Hepatocyte (in vitro differentiated cells): ENCODE measurements at regions not wholly inside any gene's neighbourhood (a gene's known extent, or its start where the extent isn't known, plus 50 kb on each side); places are given as distances from the start of the nearest gene placed in this dataset.

Experiments used
- DNase-seq: peaks from one replicate; pipeline ENCODE4 v3.0.0-alpha.2; 2016; ENCODE audit warnings: low spot score
- H2AFZ ChIP-seq: fragments of 200-600 bp; sonication (generic); 2 replicates; pipeline ENCODE4 v1.6.0; 2016; ENCODE audit warnings: antibody characterized with exemption, mild to moderate bottlenecking
- H3K27ac ChIP-seq: fragments of 200-600 bp; sonication (generic); 2 replicates; pipeline ENCODE4 v1.5.1; 2016; ENCODE audit warnings: mild to moderate bottlenecking
- H3K27me3 ChIP-seq: fragments of 200-600 bp; sonication (generic); 2 replicates; pipeline ENCODE4 v1.6.1; 2016
- H3K36me3 ChIP-seq: fragments of 200-600 bp; sonication (generic); replicated peaks from 2 replicates; pipeline ENCODE4 v1.5.1; 2016; ENCODE audit warnings: low read depth; ENCODE audit not compliant: insufficient read depth
- H3K4me1 ChIP-seq: fragments of 200-600 bp; sonication (generic); 2 replicates; pipeline ENCODE4 v1.5.1; 2016; ENCODE audit warnings: mild to moderate bottlenecking, moderate library complexity; ENCODE audit not compliant: insufficient read depth
- H3K4me2 ChIP-seq: fragments of 200-600 bp; sonication (generic); 2 replicates; pipeline ENCODE4 v1.6.0; 2016
- H3K4me3 ChIP-seq: fragments of 200-600 bp; sonication (generic); 2 replicates; pipeline ENCODE4 v1.5.1; 2016; ENCODE audit warnings: mild to moderate bottlenecking
- H3K79me2 ChIP-seq: fragments of 200-600 bp; sonication (generic); 2 replicates; pipeline ENCODE4 v1.6.0; 2017; ENCODE audit warnings: mild to moderate bottlenecking
- H3K9me2 ChIP-seq: fragments of 200-600 bp; sonication (generic); replicated peaks from 2 replicates; pipeline ENCODE4 v1.6.0; 2017; ENCODE audit warnings: mild to moderate bottlenecking; ENCODE audit not compliant: insufficient read depth
- H3K9me3 ChIP-seq: fragments of 200-600 bp; sonication (generic); 2 replicates; pipeline ENCODE4 v1.5.1; 2016; ENCODE audit warnings: low read depth, mild to moderate bottlenecking
- H4K20me1 ChIP-seq: fragments of 200-600 bp; sonication (generic); 2 replicates; pipeline ENCODE4 v1.6.0; 2016; ENCODE audit warnings: mild to moderate bottlenecking; ENCODE audit not compliant: insufficient read depth, poor library complexity, severe bottlenecking
- EZH2 ChIP-seq: fragments of 200-600 bp; sonication (generic); IDR thresholded peaks from 2 replicates; pipeline ENCODE4 v1.6.1; 2016; ENCODE audit warnings: antibody characterized with exemption, mild to moderate bottlenecking, borderline replicate concordance
- EZH2phosphoT487 ChIP-seq: fragments of 200-600 bp; sonication (generic); IDR thresholded peaks from one replicate; pipeline ENCODE4 v1.6.1; 2018; ENCODE audit warnings: antibody characterized with exemption, mild to moderate bottlenecking, low read depth, moderate library complexity; ENCODE audit not compliant: unreplicated experiment, severe bottlenecking
- WGBS: methylation state at CpG from one replicate; pipeline ENCODE4 v1.1.6; 2016; ENCODE audit warnings: low lambda C conversion rate; ENCODE audit errors: missing lambda C conversion rate; 5-methylcytosine and 5-hydroxymethylcytosine counted together
- TF ChIP-seq, protein P1 (sequence below): fragments of 200-600 bp; sonication (generic); IDR thresholded peaks from 2 replicates; pipeline ENCODE4 v1.5.1; 2016; ENCODE audit warnings: antibody characterized with exemption, mild to moderate bottlenecking; ENCODE audit not compliant: poor library complexity

DNA sequence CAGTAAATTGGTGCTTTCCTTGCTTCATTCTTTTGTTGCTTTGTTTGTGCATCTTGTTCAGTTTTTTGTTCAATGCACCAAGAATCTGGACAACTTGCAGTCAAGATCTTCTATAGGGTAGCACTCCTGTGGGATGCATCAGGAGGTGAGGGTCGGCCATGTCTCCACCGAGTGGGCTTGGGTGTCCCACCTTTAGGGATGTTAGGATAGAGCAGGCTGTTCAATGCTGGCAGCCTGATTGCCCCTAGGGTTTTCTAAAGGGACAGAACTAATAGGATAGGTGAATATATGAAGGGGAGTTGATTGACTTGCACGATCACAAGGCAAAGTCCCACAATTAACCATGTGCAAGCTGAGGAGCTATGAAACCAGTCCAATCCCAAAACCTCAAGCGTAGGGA is 109.9 kb downstream of the GLRX3 start:
- 97% methylated on average over 4 of the region's 4 CpGs for WGBS
- no peak overlapping the region for H2AFZ ChIP-seq
- H3K79me2 ChIP-seq = no peaks in the 10 kb centered on the region
- H3K4me1 ChIP-seq = no peaks in the 10 kb centered on the region
- no peaks in the 10 kb centered on the region for H3K27me3 ChIP-seq
- H4K20me1 ChIP-seq = no peaks in the 10 kb centered on the region
- no peaks in the 10 kb centered on the region for H3K9me2 ChIP-seq
- H3K4me2 ChIP-seq = no peak overlapping the region
- H3K9me3 ChIP-seq = no peaks in the 10 kb centered on the region
- no peak for DNase-seq
- no peak overlapping the region for H3K27ac ChIP-seq
- TF ChIP-seq, protein P1, sequence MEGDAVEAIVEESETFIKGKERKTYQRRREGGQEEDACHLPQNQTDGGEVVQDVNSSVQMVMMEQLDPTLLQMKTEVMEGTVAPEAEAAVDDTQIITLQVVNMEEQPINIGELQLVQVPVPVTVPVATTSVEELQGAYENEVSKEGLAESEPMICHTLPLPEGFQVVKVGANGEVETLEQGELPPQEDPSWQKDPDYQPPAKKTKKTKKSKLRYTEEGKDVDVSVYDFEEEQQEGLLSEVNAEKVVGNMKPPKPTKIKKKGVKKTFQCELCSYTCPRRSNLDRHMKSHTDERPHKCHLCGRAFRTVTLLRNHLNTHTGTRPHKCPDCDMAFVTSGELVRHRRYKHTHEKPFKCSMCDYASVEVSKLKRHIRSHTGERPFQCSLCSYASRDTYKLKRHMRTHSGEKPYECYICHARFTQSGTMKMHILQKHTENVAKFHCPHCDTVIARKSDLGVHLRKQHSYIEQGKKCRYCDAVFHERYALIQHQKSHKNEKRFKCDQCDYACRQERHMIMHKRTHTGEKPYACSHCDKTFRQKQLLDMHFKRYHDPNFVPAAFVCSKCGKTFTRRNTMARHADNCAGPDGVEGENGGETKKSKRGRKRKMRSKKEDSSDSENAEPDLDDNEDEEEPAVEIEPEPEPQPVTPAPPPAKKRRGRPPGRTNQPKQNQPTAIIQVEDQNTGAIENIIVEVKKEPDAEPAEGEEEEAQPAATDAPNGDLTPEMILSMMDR = no peak
- no peak for TF ChIP-seq EZH2
- no peak overlapping the region for H3K4me3 ChIP-seq
- H3K36me3 ChIP-seq = no peaks in the 10 kb centered on the region

DNA sequence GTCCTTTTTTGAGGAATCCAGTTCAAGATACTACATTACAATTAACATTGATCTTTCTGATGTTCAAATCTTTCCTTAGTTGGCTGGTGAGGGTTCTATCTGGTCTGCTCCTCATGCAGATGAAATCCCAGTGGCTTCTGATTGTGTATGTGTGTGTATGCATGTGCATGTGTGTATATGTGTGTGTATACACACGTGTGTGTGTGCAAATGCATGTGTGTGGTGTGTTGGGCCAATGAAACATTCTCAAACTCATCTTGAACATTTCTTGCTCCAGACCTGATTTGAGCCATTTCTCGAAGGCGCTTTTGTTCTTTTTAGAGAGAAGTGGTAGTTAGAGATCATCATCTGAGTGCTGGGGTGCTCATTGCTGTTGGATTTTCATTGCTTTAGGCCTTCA is 113.9 kb downstream of the GLRX3 start:
- no peak overlapping the region for H3K27ac ChIP-seq
- H3K27me3 ChIP-seq = no peaks in the 10 kb centered on the region
- 81% methylated on average over 3 of the region's 3 CpGs for WGBS
- no peak overlapping the region for H3K4me2 ChIP-seq
- H3K9me2 ChIP-seq = no peaks in the 10 kb centered on the region
- TF ChIP-seq, protein P1 = no peak
- no peak for TF ChIP-seq EZH2phosphoT487
- no peak for TF ChIP-seq EZH2
- H2AFZ ChIP-seq = no peak overlapping the region
- no peak overlapping the region for H3K4me3 ChIP-seq
- no peaks in the 10 kb centered on the region for H3K36me3 ChIP-seq
- no peaks in the 10 kb centered on the region for H3K4me1 ChIP-seq
- H4K20me1 ChIP-seq = no peaks in the 10 kb centered on the region
- no peaks in the 10 kb centered on the region for H3K9me3 ChIP-seq
- DNase-seq = no peak
- H3K79me2 ChIP-seq = no peaks in the 10 kb centered on the region

DNA sequence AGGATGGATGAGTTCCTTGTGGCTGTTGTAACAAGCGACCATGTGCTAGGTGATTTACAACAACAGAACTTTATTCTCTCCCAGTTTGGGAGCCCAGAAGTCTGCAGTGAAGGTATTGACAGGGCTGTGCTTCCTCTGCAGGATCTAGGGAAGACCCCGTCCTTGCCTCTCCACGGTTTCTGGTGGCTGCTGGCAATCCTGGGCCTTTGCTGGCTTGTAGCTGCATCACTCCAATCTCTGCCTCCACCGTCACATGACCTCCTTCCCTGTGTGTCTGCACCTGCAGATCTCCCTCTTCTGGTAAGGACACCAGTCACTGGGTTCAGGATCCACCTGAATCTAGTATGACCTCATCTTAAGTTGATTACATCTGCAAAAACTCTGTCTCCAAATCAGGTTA is 115.6 kb downstream of the GLRX3 start:
- H3K9me3 ChIP-seq = no peaks in the 10 kb centered on the region
- H3K36me3 ChIP-seq = no peaks in the 10 kb centered on the region
- 88% methylated on average over 4 of the region's 4 CpGs for WGBS
- H3K4me3 ChIP-seq = no peak overlapping the region
- H4K20me1 ChIP-seq = no peaks in the 10 kb centered on the region
- H2AFZ ChIP-seq = no peak overlapping the region
- no peak overlapping the region for H3K4me2 ChIP-seq
- H3K27me3 ChIP-seq = no peaks in the 10 kb centered on the region
- no peak for DNase-seq
- H3K79me2 ChIP-seq = no peaks in the 10 kb centered on the region
- no peak overlapping the region for H3K27ac ChIP-seq
- TF ChIP-seq EZH2phosphoT487 = no peak
- TF ChIP-seq, protein P1 = no peak
- TF ChIP-seq EZH2 = no peak
- H3K9me2 ChIP-seq = no peaks in the 10 kb centered on the region
- H3K4me1 ChIP-seq = no peaks in the 10 kb centered on the region

DNA sequence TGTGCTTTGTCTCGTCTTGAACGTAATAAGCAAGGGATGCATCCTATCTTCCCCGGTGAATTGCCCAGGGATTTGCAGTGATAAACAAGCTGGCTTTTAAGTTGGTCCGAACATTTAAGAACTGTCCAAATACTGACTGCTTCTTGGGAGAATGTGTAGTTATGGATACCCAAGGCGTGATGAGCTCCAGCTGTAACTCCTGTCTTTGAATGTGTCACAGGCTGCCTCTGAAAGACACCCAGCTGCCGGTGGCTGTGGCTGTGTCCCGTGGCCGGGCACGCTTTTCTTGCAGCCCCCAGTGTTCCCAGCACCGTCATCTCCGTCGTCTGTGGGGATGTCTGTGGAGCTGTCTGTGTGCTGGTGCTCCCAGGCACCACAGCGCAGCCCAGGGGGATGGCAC is 118.1 kb downstream of the GLRX3 start:
- H3K79me2 ChIP-seq = no peaks in the 10 kb centered on the region
- H3K4me1 ChIP-seq = no peaks in the 10 kb centered on the region
- no peaks in the 10 kb centered on the region for H3K9me3 ChIP-seq
- no peaks in the 10 kb centered on the region for H4K20me1 ChIP-seq
- H3K27ac ChIP-seq = no peak overlapping the region
- DNase-seq = no peak
- H3K4me2 ChIP-seq = no peak overlapping the region
- no peaks in the 10 kb centered on the region for H3K9me2 ChIP-seq
- H3K36me3 ChIP-seq = no peaks in the 10 kb centered on the region
- no peak overlapping the region for H3K4me3 ChIP-seq
- no peaks in the 10 kb centered on the region for H3K27me3 ChIP-seq
- 76% methylated on average over 13 of the region's 13 CpGs for WGBS
- TF ChIP-seq EZH2 = no peak
- H2AFZ ChIP-seq = no peak overlapping the region
